GM12891 (cell line): ENCODE measurements at regions not wholly inside any gene's neighbourhood (a gene's known extent, or its start where the extent isn't known, plus 50 kb on each side); places are given as distances from the start of the nearest gene placed in this dataset.

Experiments
- POLR2A ChIP-seq: IDR thresholded peaks from 2 replicates; pipeline ENCODE4 v1.6.1; 2011; ENCODE audit warnings: low read depth, low read length, control low read depth
- POLR2AphosphoS5 ChIP-seq: IDR thresholded peaks from 2 replicates; pipeline ENCODE4 v1.6.1; 2011; ENCODE audit warnings: low read depth, low read length, control low read depth
- POU2F2 ChIP-seq: IDR thresholded peaks from 2 replicates; pipeline ENCODE4 v1.6.1; 2011; ENCODE audit warnings: low read depth, mild to moderate bottlenecking, control low read depth, low read length, moderate library complexity
- TAF1 ChIP-seq: IDR thresholded peaks from 2 replicates; pipeline ENCODE4 v1.6.1; 2011; ENCODE audit warnings: low read depth, low read length, control low read depth

DNA sequence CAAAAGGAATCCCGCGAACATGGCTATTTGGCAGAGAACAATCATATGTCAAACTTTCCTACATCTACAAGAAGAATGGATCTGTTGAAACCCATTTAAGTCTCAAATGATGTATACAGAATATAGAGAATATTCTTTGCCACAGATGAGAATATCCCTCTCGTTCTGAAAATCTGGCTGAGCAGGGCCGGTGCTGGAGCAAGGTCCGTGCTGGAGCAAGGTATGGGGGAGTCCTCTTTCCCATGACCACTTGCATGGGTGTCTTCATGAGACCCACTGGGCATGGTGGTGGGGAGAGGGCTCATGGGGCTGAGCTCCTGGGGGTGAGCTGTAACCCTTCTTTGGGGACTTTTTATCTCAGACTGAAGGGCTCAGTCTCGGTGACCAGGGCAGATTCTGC is 440.9 kb downstream of the SOX9 start:
- TF ChIP-seq POLR2A (no peak), POLR2AphosphoS5 (no peak), TAF1 (no peak), POU2F2 (no peak)
